Spleen (tissue), 11 donors: ENCODE measurements at regions not wholly inside any gene's neighbourhood (a gene's known extent, or its start where the extent isn't known, plus 50 kb on each side); places are given as distances from the start of the nearest gene placed in this dataset.

Source experiments
- DNase-seq: peaks from one replicate; pipeline ENCODE4 v3.0.0-alpha.2; 2020
- H3K27ac ChIP-seq, 8 donors: fragments of 200-600 bp; sonication (generic) in 7 of 8; 1 replicate in 4 of 8; 2 replicates in 4 of 8; pipeline versions ENCODE4 v1.5.0 to v1.8.0; 2016 to 2021; ENCODE audit warnings: inconsistent platforms in 4 of 8, mild to moderate bottlenecking in 4 of 8, moderate library complexity in 1 of 8
- H3K27me3 ChIP-seq, 7 donors: fragments of 200-600 bp; sonication (generic) in 6 of 7; replicated peaks in 1 of 7; 1 replicate in 4 of 7; 2 replicates in 3 of 7; pipeline versions ENCODE4 v1.5.0 to v1.8.0; 2016 to 2021; ENCODE audit warnings: inconsistent platforms in 3 of 7, mild to moderate bottlenecking in 1 of 7
- H3K36me3 ChIP-seq, 6 donors: fragments of 200-600 bp; sonication (generic) in 5 of 6; 1 replicate in 4 of 6; 2 replicates in 2 of 6; pipeline versions ENCODE4 v1.5.0 to v1.8.0; 2016 to 2021; ENCODE audit warnings: inconsistent platforms in 2 of 6
- H3K4me1 ChIP-seq, 6 donors: fragments of 200-600 bp; sonication (generic) in 5 of 6; 1 replicate in 3 of 6; 2 replicates in 3 of 6; pipeline versions ENCODE4 v1.5.0 to v1.8.0; 2016 to 2021; ENCODE audit warnings: inconsistent platforms in 3 of 6
- H3K4me3 ChIP-seq, 8 donors: fragments of 200-600 bp; sonication (generic) in 7 of 8; 1 replicate in 4 of 8; 2 replicates in 4 of 8; pipeline versions ENCODE4 v1.5.0 to v1.8.0; 2016 to 2021; ENCODE audit warnings: inconsistent platforms in 4 of 8, mild to moderate bottlenecking in 4 of 8, moderate library complexity in 2 of 8
- H3K9me3 ChIP-seq, 8 donors: fragments of 200-600 bp; sonication (generic) in 7 of 8; 1 replicate in 4 of 8; 2 replicates in 4 of 8; pipeline versions ENCODE4 v1.5.0 to v1.8.0; 2016 to 2021; ENCODE audit warnings: inconsistent platforms in 4 of 8
- CTCF ChIP-seq, 11 experiments: fragments of 200-600 bp in 7 of 11; fragments of 450-650 bp in 4 of 11; sonication (generic) in 4 of 11; IDR thresholded peaks in 8 of 11; conservative IDR thresholded peaks in 3 of 11; 1 replicate in 7 of 11; 2 replicates in 4 of 11; pipeline versions ENCODE4 v1.4.0 to v1.8.0; 2016 to 2021; ENCODE audit warnings: antibody characterized with exemption in 11 of 11, inconsistent platforms in 4 of 11, mild to moderate bottlenecking in 1 of 11
- POLR2A ChIP-seq, 3 donors: fragments of 450-650 bp; IDR thresholded peaks; one replicate each; pipeline ENCODE4 v1.5.1; 2017; ENCODE audit warnings: antibody characterized with exemption in 3 of 3, mild to moderate bottlenecking in 1 of 3
- POLR2AphosphoS5 ChIP-seq, 3 donors: sonication (generic); formaldehyde crosslinking; IDR thresholded peaks; one replicate each; pipeline ENCODE4 v1.5.1; 2017; ENCODE audit warnings: antibody characterized with exemption in 3 of 3
- WGBS, 5 donors: extraction: QIAGEN DNeasy Blood & Tissue Kit in 3 of 5; methylation state at CpG; one replicate each; pipeline versions ENCODE4 v1.1.5 to v1.1.7; 2013 to 2018; 5-methylcytosine and 5-hydroxymethylcytosine counted together
- intact Hi-C: fragments of 100-400 bp; cut with DNase I; formaldehyde crosslinking; loops from one replicate; pipeline ENCODE4 v1.15.0; 2023; ENCODE audit warnings: low total_unique reads
- donor health status: healthy with polysubstance abuse.
- donor health status: DM: no; HTN: no; CAD: no; lungs with moderate emphysema.
- donor health status: DM: no; HTN: no; CAD: no.
- donor health status: Bipolar disorder and iron deficiency.
- donor health status: healthy.
- donor health status: DM: no; HTN: no; CAD: no.
- donor health status: DM: yes; HTN: yes; CAD: no.

GRCh38 chr22:27615408-27615807 lies 186.1 kb downstream of the MN1 start:
- Histone ChIP-seq H3K27me3 (peaks cover 0 to 49% (median 32%) of the 10 kb centered on the region in 7 donors), H3K4me3 (no peak overlapping the region), H3K36me3 (no peaks in the 10 kb centered on the region), H3K9me3 (no peaks in the 10 kb centered on the region), H3K27ac (no peak overlapping the region), H3K4me1 (peaks cover 0 to 9% (median 0%) of the 10 kb centered on the region in 6 donors)
- WGBS, 5 donors = 75 to 90% (median 85%) methylated on average over 9 to 12 of the region's 12 CpGs
- DNase-seq = no peak
- TF ChIP-seq POLR2AphosphoS5 (IDR thresholded peaks at IDR 0.05) = no peak
- no peak for TF ChIP-seq POLR2A (IDR thresholded peaks at IDR 0.05)
- TF ChIP-seq CTCF (IDR thresholded peaks at IDR 0.05 in 8 of 11, conservative IDR thresholded peaks at IDR 0.05 in 3 of 11) = no peak
- intact Hi-C loops = no loop called here

- WGBS, 5 donors = 66 to 93% (median 72%) methylated on average over 3 of the region's 3 CpGs
- no peak for DNase-seq
- Histone ChIP-seq H3K36me3 (no peaks in the 10 kb centered on the region), H3K4me1 (peaks cover 0 to 9% (median 0%) of the 10 kb centered on the region in 6 donors), H3K27ac (no peak overlapping the region), H3K4me3 (no peak overlapping the region), H3K27me3 (peaks cover 0 to 49% (median 32%) of the 10 kb centered on the region in 7 donors), H3K9me3 (no peaks in the 10 kb centered on the region)
- TF ChIP-seq POLR2AphosphoS5 (IDR thresholded peaks at IDR 0.05) (no peak), CTCF (IDR thresholded peaks at IDR 0.05 in 8 of 11, conservative IDR thresholded peaks at IDR 0.05 in 3 of 11) (no peak), POLR2A (IDR thresholded peaks at IDR 0.05) (no peak)
- intact Hi-C loops = no loop called here
These were observed 185.5 kb downstream of the MN1 start for GRCh38 chr22:27616033-27616432.

DNA sequence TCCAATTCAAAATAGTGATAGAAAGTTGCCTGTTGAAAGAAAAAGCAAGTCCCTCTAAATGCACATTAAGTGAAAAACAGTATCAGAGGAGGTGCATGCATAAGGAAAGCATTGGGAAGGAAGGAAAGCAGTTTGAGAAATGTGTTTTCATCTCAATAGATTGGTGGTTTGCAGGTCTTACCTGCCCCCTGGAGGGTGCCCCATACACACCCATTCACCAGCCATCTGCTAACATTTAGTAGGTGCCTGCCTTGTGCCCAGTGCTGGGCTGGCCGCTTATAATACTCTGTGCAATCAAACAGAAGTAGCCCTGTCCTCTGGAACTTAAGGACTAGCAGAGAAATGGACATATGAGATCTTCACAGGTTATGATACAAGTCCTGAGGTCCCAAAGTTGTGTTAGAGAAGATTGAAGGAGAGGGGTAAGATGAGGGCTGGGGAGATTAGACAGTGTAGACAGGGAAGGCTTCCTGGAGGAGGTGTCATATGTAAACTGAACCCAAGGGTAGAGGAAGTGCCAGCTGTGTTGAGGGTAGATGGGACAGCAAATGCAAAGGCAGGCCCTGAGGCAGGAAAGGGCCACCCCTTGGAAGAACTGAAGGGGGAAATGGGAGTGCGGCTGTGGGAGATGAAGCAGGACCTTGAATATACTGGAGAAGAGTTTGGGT lies 184.2 kb downstream of the MN1 start:
- Histone ChIP-seq H3K4me1 (peaks cover 0 to 9% (median 0%) of the 10 kb centered on the region in 6 donors), H3K4me3 (no peak overlapping the region), H3K27me3 (peaks cover 0 to 42% (median 31%) of the 10 kb centered on the region in 7 donors), H3K27ac (no peak overlapping the region), H3K36me3 (no peaks in the 10 kb centered on the region), H3K9me3 (no peaks in the 10 kb centered on the region)
- no peak for TF ChIP-seq POLR2AphosphoS5 (IDR thresholded peaks at IDR 0.05)
- TF ChIP-seq CTCF (IDR thresholded peaks at IDR 0.05 in 8 of 11, conservative IDR thresholded peaks at IDR 0.05 in 3 of 11) = no peak
- no peak for TF ChIP-seq POLR2A (IDR thresholded peaks at IDR 0.05)
- intact Hi-C loops = no loop called here
- 35 to 69% (median 40%) methylated on average over 2 of the region's 2 CpGs for WGBS, 5 donors
- no peak for DNase-seq

DNA sequence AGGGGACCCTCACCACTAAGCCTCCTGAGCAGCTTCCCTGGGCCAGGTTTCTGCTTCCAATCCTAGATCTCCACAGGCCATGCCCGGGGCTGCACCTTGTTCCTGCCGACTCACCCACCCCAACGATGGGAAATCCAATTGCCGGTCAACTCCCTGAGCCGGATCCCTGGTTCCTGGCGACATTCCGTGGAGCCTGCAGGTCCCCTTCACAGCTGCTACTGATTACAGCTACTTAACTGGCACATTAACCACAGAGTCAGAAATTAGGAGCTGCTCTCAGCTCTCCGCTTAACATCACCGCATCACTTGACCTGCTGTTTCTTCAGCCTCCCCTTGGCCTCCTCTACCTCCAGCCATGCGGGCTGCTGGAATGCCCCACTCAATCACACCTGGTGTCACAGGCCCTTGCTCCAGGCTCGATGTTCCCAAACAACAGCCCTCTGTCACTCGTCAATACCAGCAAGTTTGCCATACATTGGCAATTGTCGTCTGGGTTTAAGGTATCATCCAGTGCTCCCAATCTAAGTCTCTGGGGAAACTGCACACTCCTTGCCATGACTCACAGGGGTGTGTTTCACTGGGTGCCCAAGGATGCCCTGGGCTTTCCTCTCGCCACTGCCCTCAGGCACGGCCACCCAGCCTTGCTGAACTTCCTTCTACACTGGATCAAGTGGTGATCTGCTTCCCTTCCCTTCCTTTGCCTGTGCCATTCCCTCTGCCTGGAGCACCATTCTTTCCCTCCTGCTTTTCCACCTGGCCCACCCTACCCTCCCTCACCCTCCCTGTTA lies 181.0 kb downstream of the MN1 start:
- Histone ChIP-seq H3K27ac (no peak overlapping the region), H3K4me3 (no peak overlapping the region), H3K27me3 (peaks cover 0 to 10% (median 0%) of the 10 kb centered on the region in 7 donors), H3K4me1 (no peaks in the 10 kb centered on the region), H3K36me3 (no peaks in the 10 kb centered on the region), H3K9me3 (no peaks in the 10 kb centered on the region)
- intact Hi-C loops = no loop called here
- 79 to 90% (median 81%) methylated on average over 15 of the region's 15 CpGs for WGBS, 5 donors
- TF ChIP-seq POLR2AphosphoS5 (IDR thresholded peaks at IDR 0.05) = no peak
- no peak for TF ChIP-seq POLR2A (IDR thresholded peaks at IDR 0.05)
- TF ChIP-seq CTCF (IDR thresholded peaks at IDR 0.05 in 8 of 11, conservative IDR thresholded peaks at IDR 0.05 in 3 of 11) = no peak
- DNase-seq = no peak
